Cerebellar nuclear complex (tissue), 1 donor: ENCODE measurements at regions not wholly inside any gene's neighbourhood (a gene's known extent, or its start where the extent isn't known, plus 50 kb on each side); places are given as distances from the start of the nearest gene placed in this dataset.
"Not testable (repeated sequence)": the region's sequence is repeated elsewhere in the genome, so short reads cannot be mapped to it uniquely, and the experiment has no call there.

Experiments used
- DNase-seq, 2 experiments: peaks; one replicate each; lab custom pipeline; 2025; lab: John Stamatoyannopoulos, UW

- DNase-seq = not testable (repeated sequence)
These were observed 144.6 kb upstream of the DUSP22 start for GRCh38 chr6:147651-148050.

- peak in 1 of 2 experiments; percentile 0 for DNase-seq
These were observed 144.0 kb upstream of the DUSP22 start for GRCh38 chr6:148051-148984.

- not testable (repeated sequence) for DNase-seq
These were observed 142.1 kb upstream of the DUSP22 start for GRCh38 chr6:150147-150546.

- DNase-seq = not testable (repeated sequence)
These were observed 139.9 kb upstream of the DUSP22 start for GRCh38 chr6:152436-152835.

GRCh38 chr6:153026-153425, 139.3 kb upstream of the DUSP22 start:
- DNase-seq = not testable (repeated sequence)

- DNase-seq = not testable (repeated sequence)
These were observed 138.4 kb upstream of the DUSP22 start for GRCh38 chr6:153867-154266.

- not testable (repeated sequence) for DNase-seq
These were observed 137.8 kb upstream of the DUSP22 start for GRCh38 chr6:154321-155092.

- DNase-seq = no peak
These were observed 136.3 kb upstream of the DUSP22 start for GRCh38 chr6:156010-156409.

GRCh38 chr6:156441-157140, 135.7 kb upstream of the DUSP22 start:
- not testable (repeated sequence) for DNase-seq

- DNase-seq = not testable (repeated sequence)
These were observed 135.1 kb upstream of the DUSP22 start for GRCh38 chr6:157176-157575.

- DNase-seq = not testable (repeated sequence)
These were observed 130.6 kb upstream of the DUSP22 start for GRCh38 chr6:161657-162056.

GRCh38 chr6:164720-165119, 127.6 kb upstream of the DUSP22 start:
- DNase-seq = no peak

GRCh38 chr6:165263-165662, 127.0 kb upstream of the DUSP22 start:
- DNase-seq = no peak

GRCh38 chr6:165906-166305, 126.4 kb upstream of the DUSP22 start:
- DNase-seq = no peak

GRCh38 chr6:168865-169455, 123.3 kb upstream of the DUSP22 start:
- DNase-seq = peak in 1 of 2 experiments; percentile 17

GRCh38 chr6:174036-174435, 118.3 kb upstream of the DUSP22 start:
- no peak for DNase-seq

GRCh38 chr6:175680-176079, 116.6 kb upstream of the DUSP22 start:
- DNase-seq = no peak

- DNase-seq = no peak
These were observed 115.5 kb upstream of the DUSP22 start for GRCh38 chr6:176766-177165.

- DNase-seq = no peak
These were observed 114.2 kb upstream of the DUSP22 start for GRCh38 chr6:178119-178518.

- DNase-seq = not testable (repeated sequence)
These were observed 113.4 kb upstream of the DUSP22 start for GRCh38 chr6:178929-179328.

- no peak for DNase-seq
These were observed 112.8 kb upstream of the DUSP22 start for GRCh38 chr6:179340-179950.
